RPMI7951 (cell line): ENCODE measurements at regions not wholly inside any gene's neighbourhood (a gene's known extent, or its start where the extent isn't known, plus 50 kb on each side); places are given as distances from the start of the nearest gene placed in this dataset.

ENCODE experiments used
- DNase-seq: peaks from one replicate; pipeline ENCODE4 v3.0.0-alpha.2; 2012; ENCODE audit warnings: low read depth

DNA sequence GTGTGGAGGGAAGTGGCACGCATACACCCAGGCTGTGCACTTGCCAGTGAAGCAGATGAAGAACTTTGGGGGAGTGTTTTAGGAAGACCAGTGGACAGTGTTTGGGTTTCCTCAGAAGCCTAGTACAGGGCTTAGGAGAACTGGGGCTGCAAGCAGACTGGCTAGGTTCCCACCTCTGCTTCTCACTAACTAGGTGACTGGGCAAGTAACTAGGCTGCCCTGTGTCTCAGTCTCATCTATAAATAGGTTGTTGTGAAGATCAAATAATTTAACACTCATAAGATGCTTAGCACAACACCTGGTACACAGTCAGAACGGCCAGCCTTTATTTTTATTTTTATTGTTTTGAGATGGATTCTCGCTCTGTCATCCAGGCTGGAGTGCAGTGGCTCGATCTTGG, 312.1 kb downstream of the CDH26 start:
- no peak for DNase-seq

DNA sequence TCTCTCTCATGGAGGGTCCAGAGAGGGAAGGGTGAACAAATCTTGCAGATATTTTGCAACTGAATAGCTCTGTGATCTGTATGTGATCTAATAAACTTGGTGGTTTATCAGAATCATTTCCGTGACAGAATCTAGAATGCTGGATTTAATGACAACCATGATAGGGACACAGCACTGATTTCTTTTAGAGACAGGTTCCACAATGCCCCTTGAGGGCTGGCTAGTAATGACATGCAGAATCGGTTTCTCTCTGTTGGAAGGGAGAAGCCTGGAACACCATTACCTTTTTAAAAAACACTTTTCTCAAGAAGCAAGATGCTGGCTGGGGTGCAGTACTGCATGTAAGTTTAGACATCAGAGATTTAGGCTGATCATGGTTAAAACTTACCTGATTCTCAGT, 313.4 kb downstream of the CDH26 start:
- no peak for DNase-seq

GRCh38 chr20:60272790-60273189, 314.6 kb downstream of the CDH26 start:
- DNase-seq, result no peak

- no peak for DNase-seq
These were observed 316.5 kb downstream of the CDH26 start for GRCh38 chr20:60274717-60275116.

DNA sequence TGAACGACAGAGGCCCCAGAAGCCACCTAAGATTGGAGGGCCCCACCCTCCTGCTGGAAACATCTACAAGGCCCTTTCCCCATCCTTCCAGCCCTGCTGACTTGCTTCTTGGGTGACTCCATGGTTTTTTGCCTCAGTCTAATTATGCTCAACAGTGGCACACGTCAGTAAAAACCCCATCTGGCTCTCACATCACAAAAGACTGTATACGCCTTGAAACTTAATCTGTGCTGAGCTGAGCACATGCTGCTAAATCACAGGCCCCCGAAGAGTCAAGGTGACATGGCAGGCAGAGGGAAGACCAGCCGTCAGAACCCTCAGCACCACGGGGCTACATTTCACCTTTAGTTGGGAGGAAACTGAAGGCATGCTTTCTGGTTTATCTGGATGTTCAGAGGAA, 323.1 kb downstream of the CDH26 start:
- no peak for DNase-seq

GRCh38 chr20:60283281-60283680, 325.1 kb downstream of the CDH26 start:
- peak; percentile 38 for DNase-seq

- no peak for DNase-seq
These were observed 328.5 kb downstream of the CDH26 start for GRCh38 chr20:60286764-60287163.

DNA sequence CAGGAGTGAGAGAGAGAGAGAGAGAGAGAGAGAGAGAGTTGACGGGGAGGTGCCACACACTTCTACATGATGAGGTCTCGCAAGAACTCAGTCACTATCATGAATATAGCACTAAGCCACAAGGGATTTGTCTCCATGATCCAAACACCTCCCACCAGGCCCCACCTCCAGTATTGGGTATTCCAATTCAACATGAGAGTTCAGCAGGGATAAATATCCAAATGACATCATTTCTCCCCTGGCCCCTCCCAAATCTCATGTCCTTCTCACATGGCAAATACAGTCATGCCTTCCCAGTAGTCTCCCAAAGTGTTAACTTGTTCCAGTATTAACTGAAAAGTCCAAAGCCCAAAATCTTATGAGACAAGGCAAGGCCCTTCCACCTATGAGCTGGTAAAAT, 330.7 kb downstream of the CDH26 start:
- no peak for DNase-seq

DNA sequence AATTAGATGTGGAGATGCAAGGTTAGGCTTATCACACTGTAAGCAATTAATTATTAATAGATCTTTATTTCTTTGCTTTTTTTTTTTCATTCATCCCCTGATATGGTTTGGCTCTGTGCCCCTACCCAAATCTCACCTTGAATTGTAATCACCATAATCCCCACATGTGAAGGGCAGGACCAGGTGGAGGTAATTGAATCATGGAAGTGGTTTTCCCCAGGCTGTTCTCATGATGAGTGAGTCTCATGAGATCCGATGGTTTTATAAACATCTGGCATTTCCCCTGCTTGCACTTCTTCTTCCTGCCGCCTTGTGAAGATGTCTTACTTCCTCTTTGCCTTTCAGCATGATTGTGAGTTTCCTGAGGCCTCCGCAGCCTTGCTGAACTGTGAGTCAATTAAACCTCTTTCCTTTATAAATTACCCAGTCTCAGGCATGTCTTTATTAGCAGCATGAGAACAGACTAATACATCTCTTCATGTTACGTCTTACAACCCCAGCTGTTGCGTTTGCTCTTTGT, 333.8 kb downstream of the CDH26 start:
- DNase-seq, result no peak

DNA sequence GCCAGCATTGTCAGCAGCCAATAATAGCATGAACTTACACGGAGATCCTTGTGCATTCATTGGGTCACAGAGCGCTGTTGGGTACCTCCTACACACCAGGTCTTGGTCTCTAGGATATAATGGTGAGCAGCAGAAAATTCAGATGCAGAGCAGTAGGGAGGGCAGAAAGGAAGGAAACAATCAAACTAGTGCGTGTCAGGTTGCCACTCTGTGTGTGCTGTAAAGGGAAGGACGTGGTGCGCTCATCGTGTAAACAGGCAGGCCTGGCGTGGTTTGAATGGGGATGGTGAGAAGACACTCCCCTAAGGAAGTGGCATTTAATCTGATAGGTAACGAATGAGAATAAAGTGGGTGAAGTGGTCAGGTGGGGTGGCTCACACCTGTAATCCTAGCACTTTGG, 336.4 kb downstream of the CDH26 start:
- no peak for DNase-seq

DNA sequence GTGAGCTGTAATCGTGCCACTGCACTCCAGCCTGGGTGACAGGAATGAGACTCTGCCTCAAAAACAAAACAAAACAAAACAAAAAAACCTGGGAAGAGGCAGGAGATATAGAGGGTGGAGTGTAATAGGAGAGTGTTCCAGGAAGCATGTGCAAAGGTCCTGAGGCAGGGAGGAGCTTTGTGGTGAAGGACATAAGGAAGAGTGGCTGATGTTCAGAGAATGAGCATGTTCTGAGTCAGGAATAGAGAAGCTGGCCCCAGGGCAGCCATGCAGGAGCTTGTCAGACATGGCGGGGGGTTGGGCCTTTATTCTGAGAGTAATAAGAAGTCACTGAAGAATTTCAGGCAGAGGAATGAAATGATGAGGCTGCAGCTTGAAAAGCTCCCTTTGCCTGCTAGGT, 337.0 kb downstream of the CDH26 start:
- DNase-seq, result peak; percentile 28

DNA sequence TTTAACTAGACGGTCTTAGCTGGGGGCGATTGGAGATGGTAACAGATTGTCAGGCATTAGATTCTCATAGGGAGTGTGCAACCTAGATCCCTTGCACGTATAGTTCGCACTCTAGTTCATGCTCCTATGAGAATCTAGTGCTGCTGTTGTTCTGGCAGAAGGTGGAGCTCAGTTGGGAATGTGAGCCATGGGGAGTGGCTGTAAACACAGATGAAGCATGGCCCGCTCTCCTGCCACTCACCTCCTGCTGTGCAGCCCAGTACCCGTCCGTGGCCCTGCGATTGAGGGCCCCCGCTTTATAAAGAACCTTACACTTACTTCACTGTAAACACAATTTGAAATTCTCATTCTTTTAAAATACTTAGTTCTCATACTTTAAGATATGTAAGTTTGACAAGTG, 339.4 kb downstream of the CDH26 start:
- DNase-seq, result no peak

GRCh38 chr20:60298647-60299046, 340.4 kb downstream of the CDH26 start:
- DNase-seq, result no peak

- no peak for DNase-seq
These were observed 341.7 kb downstream of the CDH26 start for GRCh38 chr20:60299951-60300350.

- DNase-seq, result no peak
These were observed 342.2 kb downstream of the CDH26 start for GRCh38 chr20:60300374-60300773.

- peak; percentile 15 for DNase-seq
These were observed 344.7 kb downstream of the CDH26 start for GRCh38 chr20:60302875-60303274.

DNA sequence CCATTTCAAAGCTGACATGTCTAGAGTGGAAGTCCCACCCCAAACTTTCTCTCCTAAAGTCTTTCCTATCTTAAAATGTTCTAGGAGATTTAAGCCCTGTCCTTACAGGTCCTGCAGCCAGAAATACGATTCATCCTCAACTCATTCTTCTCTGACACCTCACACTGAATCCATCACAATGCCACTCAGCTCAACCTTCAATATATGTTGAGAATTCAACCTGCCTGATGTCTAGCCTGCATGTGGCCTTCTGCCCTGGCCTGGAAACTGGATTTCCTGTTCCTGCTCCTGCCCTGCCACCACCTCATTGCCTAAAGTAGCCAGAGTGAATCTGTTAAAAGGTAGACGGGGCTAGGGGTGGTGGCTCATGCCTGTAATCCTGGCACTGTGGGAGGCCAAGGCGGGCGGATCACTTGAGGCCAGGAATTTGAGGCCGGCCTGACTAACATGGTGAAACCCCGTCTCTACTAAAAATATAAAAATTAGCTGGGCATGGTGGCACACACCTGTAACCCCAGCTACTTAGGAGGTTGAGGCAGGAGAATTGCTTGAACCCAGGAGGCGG, 345.9 kb downstream of the CDH26 start:
- DNase-seq, result no peak

- DNase-seq, result no peak
These were observed 346.7 kb downstream of the CDH26 start for GRCh38 chr20:60304931-60305330.

- DNase-seq, result no peak
These were observed 347.9 kb downstream of the CDH26 start for GRCh38 chr20:60306105-60306504.

DNA sequence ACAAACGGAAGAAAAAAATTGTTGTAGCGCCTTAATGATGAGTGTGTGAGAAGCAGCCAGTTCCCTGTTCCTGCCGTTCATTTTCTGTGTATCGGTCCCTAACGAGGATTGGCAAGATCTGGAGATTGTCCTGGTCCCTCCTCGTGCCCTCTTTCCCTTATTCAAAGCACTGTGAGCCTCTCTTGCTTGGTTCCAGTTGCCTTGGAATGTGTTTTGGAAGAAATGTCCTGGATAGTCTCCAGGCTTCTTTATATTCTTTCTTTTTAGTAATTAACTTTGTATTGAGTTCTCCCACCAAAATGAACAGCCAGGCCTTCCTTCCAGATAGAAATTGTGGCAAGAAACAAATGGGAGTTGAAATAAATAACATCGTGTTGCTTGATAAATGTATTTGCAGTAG, 348.3 kb downstream of the CDH26 start:
- DNase-seq, result no peak

- no peak for DNase-seq
These were observed 352.5 kb downstream of the CDH26 start for GRCh38 chr20:60310560-60311349.

DNA sequence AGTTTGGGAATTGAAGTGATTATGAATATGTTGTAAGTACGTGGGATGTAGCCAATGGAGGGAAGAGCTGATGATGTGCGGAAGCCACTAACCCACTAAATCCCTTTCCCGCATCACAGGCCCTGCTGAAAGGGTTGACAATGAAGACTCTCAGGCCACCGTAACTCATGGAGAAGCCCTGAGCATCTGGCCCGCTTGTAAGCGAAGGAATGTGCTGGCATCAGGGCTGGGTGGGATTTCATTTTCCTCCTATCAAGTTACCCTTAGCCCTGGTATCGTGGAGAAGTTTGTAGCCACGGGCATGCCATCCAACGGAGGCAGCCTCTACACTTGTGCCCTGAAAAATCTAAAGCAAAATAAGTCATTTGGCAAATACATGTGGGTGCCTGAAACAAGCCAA, 355.0 kb downstream of the CDH26 start:
- DNase-seq, result no peak

GRCh38 chr20:60313614-60314013, 355.4 kb downstream of the CDH26 start:
- DNase-seq, result no peak

DNA sequence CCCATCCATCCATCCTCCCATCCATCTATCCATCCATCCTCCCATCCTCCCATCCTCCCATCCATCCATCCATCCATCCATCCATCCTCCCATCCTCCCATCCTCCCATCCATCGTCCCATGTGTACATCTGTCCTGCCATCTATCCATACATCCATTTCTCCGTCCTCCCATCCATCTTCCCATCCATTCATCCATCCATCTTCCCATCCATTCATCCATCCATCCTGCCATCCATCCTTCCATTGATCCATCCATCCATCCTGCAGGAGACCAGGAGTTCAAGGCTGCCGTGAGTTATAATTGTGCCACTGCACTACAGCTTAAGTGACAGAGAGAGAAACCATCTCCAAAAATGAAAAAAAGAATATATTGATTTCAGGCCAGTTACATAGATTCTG, 356.5 kb downstream of the CDH26 start:
- no peak for DNase-seq
